GM18907 (cell line): ENCODE measurements at regions not wholly inside any gene's neighbourhood (a gene's known extent, or its start where the extent isn't known, plus 50 kb on each side); places are given as distances from the start of the nearest gene placed in this dataset.
"Not testable (repeated sequence)": the region's sequence is repeated elsewhere in the genome, so short reads cannot be mapped to it uniquely, and the experiment has no call there.

Source experiments
- ATAC-seq: cut with Tn5 transposase; IDR thresholded peaks from one replicate; pipeline ENCODE4 v1.9.1; 2021; ENCODE audit warnings: mild to moderate bottlenecking, moderate library complexity; ENCODE audit not compliant: unreplicated experiment

DNA sequence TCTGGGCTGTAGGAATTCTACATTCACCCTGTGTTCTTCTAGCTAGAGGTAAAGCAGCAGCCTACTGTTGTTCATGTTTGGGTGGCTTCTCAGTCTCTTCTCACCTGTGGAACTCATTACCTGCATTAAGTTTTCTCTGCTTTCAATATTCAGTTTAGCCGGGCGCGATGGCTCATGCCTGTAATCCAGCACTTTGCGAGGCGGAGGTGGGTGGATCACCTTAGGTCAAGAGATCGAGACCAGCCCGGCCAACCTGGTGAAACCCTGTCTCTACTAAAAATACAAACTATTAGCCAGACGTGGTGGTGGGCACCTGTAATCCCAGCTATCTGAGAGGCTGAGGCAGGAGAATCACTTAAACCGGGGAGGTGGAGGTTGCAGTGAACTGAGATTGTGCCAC lies 139.8 kb upstream of the UBE2E3 start:
- ATAC-seq = no peak

DNA sequence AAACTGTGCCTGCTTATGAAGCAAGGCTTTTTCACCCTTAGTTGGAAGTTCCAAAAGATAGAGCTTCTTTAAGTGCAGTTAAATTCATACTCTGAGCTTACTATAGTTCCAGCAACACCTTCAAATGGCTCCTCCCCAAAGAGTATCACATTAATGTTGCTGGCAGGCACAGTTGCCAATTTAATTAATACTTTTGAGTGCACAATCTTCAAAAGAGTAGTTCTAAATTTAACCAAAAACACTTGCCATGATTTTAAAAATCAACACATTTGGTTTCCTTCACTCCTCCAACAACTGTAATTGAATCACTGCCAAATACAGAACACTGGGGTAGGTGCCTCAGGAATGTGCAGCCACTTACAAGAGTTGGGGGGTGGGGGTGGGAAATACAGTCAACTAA lies 150.6 kb upstream of the UBE2E3 start:
- no peak for ATAC-seq

DNA sequence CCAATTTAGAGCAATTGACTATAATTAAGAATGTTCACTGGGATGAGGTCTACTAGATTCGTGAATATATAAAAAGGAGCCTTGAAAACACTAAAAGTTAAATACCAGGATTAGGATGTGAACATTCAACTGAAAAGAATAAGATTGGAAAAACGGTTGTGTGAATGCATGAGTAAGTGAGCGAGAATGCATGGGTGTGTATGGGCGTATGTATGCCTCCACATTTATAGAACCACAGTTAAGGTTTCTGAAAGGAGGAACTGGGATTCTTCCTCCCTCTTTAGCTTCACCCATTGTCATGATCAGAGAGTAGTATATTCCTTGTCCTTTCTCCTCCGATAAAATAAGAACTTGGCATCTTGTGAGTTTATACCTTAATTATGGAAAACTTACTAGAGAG lies 151.1 kb upstream of the UBE2E3 start:
- no peak for ATAC-seq

DNA sequence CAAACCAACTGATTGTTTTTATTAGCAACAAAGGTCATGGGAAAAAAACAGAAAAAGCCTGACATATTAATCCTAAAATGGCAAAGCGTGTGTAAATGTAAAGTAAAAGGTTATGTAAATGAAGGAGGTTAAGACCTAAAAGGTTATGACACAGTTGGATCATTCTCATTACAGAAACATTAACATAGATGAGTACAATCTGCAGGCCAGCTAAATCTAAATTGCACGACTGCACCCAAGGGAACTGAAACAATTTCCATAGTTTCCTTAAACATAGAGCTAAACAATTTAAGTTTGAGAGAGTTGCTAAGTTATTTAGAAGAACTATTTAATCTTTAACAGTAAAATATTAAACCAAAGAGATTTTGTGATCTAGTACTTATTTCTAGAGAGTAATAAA lies 151.6 kb upstream of the UBE2E3 start:
- ATAC-seq = no peak

GRCh38 chr2:180823546-180824141 lies 156.8 kb upstream of the UBE2E3 start:
- no peak for ATAC-seq

- ATAC-seq = no peak
Measured at GRCh38 chr2:180819106-180819505, 161.3 kb upstream of the UBE2E3 start.

GRCh38 chr2:180818700-180819099 lies 161.7 kb upstream of the UBE2E3 start:
- not testable (repeated sequence) for ATAC-seq

- ATAC-seq = no peak
Measured at GRCh38 chr2:180799141-180799540, 181.3 kb upstream of the UBE2E3 start.

DNA sequence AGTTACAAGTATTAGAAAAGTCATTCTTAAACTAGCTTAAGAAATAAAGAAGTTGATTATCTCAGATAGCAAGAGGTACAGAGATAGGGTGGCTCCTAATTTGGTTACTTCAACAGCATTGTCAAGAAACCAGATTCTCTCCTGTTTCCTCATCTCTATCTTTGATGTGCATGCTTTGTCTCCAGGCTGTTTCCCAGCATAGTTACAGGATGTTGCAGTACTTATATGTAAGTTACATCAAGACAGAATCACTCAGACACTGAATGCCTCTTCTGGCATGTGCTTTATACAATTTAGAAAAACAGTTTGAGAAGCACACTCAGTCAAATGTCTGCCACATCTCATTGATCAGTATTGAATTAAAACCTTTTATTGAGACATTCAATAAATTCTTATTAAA lies 189.5 kb upstream of the UBE2E3 start:
- no peak for ATAC-seq

DNA sequence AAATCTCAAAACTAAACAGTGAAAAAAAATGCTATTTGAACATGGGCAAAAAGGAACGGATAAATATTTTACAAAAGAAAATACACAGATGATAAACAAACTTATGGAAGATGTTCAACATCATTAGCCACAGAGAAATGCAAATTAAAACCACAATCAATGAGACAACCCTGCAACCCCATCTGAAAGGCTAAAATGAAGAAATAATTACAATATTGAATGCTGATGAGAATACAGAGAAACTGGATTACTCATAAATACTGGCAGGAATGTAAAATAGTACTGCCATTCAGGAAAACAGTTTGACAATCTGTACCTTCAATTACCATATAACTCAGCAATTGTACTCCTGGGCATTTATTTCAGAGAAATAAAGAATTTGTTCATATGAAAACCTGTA lies 193.1 kb upstream of the UBE2E3 start:
- ATAC-seq = no peak

GRCh38 chr2:180781276-180781675 lies 199.1 kb upstream of the UBE2E3 start:
- no peak for ATAC-seq

DNA sequence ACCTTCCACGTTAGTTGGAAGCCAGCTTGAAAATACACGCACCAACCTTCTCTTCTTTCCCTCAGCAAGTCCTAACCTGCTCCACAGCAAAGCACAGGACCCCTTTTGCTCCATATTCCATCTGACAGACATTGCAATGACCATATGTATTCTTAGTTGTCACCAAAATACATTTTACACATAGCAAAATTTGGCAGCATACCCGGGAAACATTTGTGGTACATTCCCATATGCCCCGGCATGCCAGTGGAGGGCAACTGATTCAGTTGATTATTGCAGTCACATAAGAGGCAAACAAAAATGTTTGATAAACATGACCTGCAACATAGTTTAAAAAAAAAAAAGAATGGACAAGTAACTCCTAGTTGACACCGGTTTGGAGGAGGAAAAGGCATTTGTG lies 202.1 kb upstream of the UBE2E3 start:
- ATAC-seq = no peak

- no peak for ATAC-seq
Measured at GRCh38 chr2:180776921-180777320, 203.5 kb upstream of the UBE2E3 start.

DNA sequence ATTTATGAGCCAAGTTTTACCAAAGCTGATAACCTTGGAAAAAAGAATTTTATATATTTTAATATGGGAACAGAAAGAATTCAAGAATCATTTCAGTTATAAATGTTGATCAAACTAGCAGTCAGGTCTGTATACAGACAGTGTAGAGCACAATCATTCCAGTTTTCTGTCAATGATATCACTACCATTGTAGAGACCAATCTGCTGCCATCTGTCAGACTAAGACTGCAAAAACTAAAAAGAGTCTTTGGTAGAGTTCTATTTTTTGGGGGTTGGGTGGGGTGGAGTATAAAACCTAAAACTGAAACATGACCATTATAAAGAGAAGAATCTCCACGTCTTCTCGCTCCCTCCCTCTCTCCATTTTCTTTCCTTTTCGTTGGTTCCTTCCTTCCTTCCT lies 204.7 kb upstream of the UBE2E3 start:
- no peak for ATAC-seq

GRCh38 chr2:180765316-180765715 lies 215.1 kb upstream of the UBE2E3 start:
- ATAC-seq = not testable (repeated sequence)

DNA sequence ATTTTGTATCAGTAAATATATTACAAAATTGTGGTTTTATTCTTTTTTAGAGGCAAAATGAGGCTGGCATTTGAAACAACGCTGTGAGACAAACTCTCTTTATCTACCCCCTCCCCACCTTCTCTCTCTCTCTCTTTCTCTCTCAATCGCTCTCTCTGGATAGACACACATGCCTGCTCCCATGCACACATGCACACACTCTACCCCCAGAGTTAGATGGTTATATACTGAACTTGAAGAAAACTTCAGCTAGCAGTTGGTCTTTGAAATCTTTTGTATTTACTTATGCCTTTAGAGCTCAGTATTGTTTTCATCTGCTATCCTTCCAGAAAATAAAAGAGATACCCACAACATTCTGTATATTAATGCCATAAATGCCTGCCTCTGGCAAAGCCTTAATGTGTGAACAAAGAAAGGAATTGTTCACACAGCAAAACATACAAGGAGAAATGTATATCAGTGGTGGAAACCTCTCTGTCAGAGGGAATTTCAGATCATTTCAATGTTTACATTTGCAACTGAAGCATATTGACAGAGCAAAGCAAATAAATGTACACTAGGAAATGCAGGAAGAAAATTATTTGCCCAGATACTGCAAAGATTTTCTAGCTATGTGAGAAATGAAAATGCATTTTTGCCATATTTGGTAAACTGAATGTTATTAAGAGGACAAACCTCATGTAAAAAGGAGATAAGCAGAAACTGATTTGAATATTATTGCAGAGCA lies 217.0 kb upstream of the UBE2E3 start:
- no peak for ATAC-seq

DNA sequence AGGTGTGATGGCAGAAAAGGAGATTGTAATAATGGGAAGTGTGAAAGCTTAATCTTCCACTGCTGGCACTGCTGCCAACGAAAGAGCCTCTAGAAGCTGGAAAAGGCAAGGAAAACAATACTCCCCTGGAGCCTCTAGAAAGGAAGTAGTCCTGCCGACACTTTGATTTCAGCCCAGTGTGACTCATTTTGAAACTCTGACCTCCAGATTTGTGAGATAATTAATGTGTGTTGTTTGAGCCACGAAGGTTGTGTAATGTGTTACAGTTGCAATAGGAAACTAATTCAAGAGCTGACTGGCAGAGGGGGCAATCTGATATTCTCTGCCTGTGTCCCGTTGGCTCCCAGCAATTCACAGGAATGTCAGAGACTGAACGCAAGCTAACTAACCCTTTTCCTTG lies 219.2 kb upstream of the UBE2E3 start:
- ATAC-seq = no peak

- no peak for ATAC-seq
Measured at GRCh38 chr2:180759631-180760030, 220.8 kb upstream of the UBE2E3 start.

DNA sequence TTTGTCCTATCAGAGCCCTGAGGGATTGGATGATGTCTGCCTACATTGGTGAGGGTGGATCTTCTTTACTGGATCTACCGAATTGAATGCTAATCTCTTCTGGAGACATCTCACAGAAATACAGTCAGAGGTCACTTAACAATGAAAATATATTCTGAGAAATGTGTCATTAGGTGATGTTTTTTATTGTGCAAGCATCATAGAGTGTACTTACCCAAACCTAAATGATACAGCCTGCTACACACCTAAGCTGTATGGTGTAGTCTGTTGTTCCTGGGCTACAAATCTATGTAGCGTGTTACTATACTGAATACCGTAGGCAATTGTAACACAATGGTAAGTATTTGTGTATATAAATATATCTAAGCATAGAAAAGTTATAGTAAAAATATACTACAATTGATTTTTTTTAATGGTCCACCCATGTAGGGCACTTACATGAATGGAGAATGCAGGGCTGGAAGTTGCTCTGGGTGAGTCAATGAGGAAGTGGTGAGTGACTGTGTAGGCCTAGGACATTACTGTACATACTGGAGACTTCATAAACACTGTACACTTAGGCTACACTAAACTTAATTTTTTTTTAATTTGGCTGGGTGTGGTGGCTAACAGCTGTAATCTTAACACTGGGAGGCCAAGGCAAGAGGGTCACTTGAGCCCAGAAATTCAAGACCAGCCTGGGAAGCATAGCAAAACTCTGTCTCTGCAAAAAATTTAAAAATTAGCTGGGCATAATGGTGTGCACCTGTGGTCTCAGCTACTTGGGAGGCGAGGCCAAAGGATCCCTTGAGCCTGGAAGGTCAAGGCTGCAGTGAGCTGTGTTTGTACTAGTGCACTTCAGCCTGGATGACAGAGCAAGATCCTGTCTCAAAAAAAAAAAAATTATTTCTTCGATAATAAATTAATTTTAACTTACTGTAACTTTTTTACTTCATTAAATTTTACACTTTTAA lies 226.3 kb upstream of the UBE2E3 start:
- no peak for ATAC-seq

DNA sequence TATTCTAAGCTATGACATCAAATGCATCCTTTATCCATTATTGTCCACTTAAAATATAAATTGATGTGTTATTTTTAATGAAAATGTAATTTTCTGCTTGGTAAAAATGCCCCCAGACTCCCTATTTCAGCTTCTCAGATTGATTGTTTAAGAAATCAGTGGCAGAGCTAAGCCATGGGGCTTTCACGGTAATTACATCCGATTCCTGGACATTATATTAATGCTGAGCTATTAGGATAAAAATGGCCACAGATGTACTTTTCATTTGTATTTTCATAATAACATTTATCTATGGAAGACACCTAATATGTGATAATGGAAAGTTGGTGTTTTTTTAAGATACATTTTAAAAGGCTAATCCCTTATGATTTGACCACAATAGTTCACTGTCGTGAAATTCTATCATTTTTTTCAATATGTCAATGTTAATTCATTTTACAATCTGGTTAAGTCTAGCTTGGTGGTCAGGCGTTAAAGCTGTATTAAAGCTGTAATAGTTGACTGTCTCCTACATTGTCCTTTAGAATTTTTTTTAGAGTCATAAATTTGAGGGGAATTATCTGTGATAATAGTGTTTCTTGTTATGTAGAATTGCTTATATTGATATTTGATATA lies 229.0 kb upstream of the UBE2E3 start:
- ATAC-seq = no peak

GRCh38 chr2:180747728-180748127 lies 232.7 kb upstream of the UBE2E3 start:
- ATAC-seq = no peak
